CD4-positive, alpha-beta memory T cell (primary cell): ENCODE measurements at regions not wholly inside any gene's neighbourhood (a gene's known extent, or its start where the extent isn't known, plus 50 kb on each side); places are given as distances from the start of the nearest gene placed in this dataset.

Experiments
- CTCF ChIA-PET: fragments of 350-600 bp; sonication (Branson Sonifier 250); formaldehyde crosslinking; loops from one replicate; lab custom pipeline; 2021; ENCODE audit warnings: inconsistent platforms; ENCODE audit not compliant: partially characterized antibody; lab: Charles Lee
- POLR2A ChIA-PET: fragments of 350-600 bp; sonication (Branson Sonifier 250); formaldehyde crosslinking; loops from one replicate; lab custom pipeline; 2021; ENCODE audit not compliant: partially characterized antibody; lab: Charles Lee
- DNase-seq, 5 donors: peaks; one replicate each; pipeline versions ENCODE4 v3.0.0 to v3.0.0-alpha.2; 2020 to 2022; ENCODE audit warnings: mixed read lengths in 1 of 5
- H3K27ac ChIP-seq: one replicate; pipeline ENCODE4 v1.7.0; 2013; ENCODE audit warnings: low read depth, low read length
- H3K27me3 ChIP-seq: 2 replicates; pipeline ENCODE4 v1.7.0; 2013; ENCODE audit warnings: mild to moderate bottlenecking, low read length, moderate library complexity; ENCODE audit not compliant: insufficient read depth
- H3K36me3 ChIP-seq: 2 replicates; pipeline ENCODE4 v1.7.0; 2013; ENCODE audit warnings: mild to moderate bottlenecking, low read length, moderate library complexity; ENCODE audit not compliant: insufficient read depth
- H3K4me1 ChIP-seq: 2 replicates; pipeline ENCODE4 v1.7.0; 2013; ENCODE audit warnings: mild to moderate bottlenecking, low read length, moderate library complexity; ENCODE audit not compliant: insufficient read depth
- H3K4me3 ChIP-seq, 2 donors: one replicate each; pipeline ENCODE4 v1.7.0; 2013; ENCODE audit warnings: low read length in 2 of 2, mild to moderate bottlenecking in 1 of 2
- H3K9me3 ChIP-seq, 2 donors: one replicate each; pipeline ENCODE4 v1.7.0; 2013; ENCODE audit warnings: low read length in 2 of 2, control low read depth in 1 of 2; ENCODE audit not compliant: control insufficient read depth in 1 of 2
- H3K27ac Mint-ChIP-seq, 7 donors: one replicate each; pipeline ENCODE4 v1.8.0; 2020 to 2021; ENCODE audit warnings: mixed read lengths in 7 of 7, mild to moderate bottlenecking in 6 of 7, inconsistent platforms in 3 of 7, moderate library complexity in 3 of 7
- H3K27me3 Mint-ChIP-seq, 2 donors: one replicate each; pipeline ENCODE4 v1.8.0; 2020 to 2021; ENCODE audit warnings: mixed read lengths in 2 of 2
- H3K36me3 Mint-ChIP-seq, 2 donors: one replicate each; pipeline ENCODE4 v1.8.0; 2020 to 2021; ENCODE audit warnings: mixed read lengths in 2 of 2, inconsistent platforms in 1 of 2, mild to moderate bottlenecking in 1 of 2
- H3K4me1 Mint-ChIP-seq, 4 donors: one replicate each; pipeline ENCODE4 v1.8.0; 2020 to 2021; ENCODE audit warnings: mixed read lengths in 4 of 4, mild to moderate bottlenecking in 1 of 4
- H3K4me3 Mint-ChIP-seq, 8 donors: one replicate each; pipeline ENCODE4 v1.8.0; 2020 to 2021; ENCODE audit warnings: mixed read lengths in 8 of 8, mild to moderate bottlenecking in 7 of 8, moderate library complexity in 6 of 8, inconsistent platforms in 3 of 8
- H3K9me3 Mint-ChIP-seq, 8 donors: one replicate each; pipeline ENCODE4 v1.8.0; 2020 to 2021; ENCODE audit warnings: mixed read lengths in 8 of 8, mild to moderate bottlenecking in 5 of 8, inconsistent platforms in 3 of 8, moderate library complexity in 1 of 8
- intact Hi-C: fragments of 100-400 bp; cut with micrococcal nuclease; formaldehyde crosslinking; loops from one replicate; pipeline ENCODE4 v1.15.1; 2023

GRCh38 chr5:73297430-73297829, 124.4 kb downstream of the TMEM174 start:
- Mint-ChIP-seq H3K4me1 (peaks cover 12 to 27% (median 14%) of the 10 kb centered on the region in 4 donors), H3K27ac (peak overlapping the region in 1 of 7 donors; percentile 30), H3K27me3 (peaks cover 68 to 74% of the 10 kb centered on the region in 2 donors), H3K9me3 (peaks cover 0 to 27% (median 4%) of the 10 kb centered on the region in 8 donors), H3K4me3 (peak overlapping the region in 1 of 8 donors; percentile 35), H3K36me3 (no peaks in the 10 kb centered on the region)
- Histone ChIP-seq H3K4me1 (peaks cover 15% of the 10 kb centered on the region), H3K9me3 (no peaks in the 10 kb centered on the region), H3K27ac (no peak overlapping the region), H3K4me3 (no peak overlapping the region), H3K36me3 (no peaks in the 10 kb centered on the region), H3K27me3 (peaks cover 55% of the 10 kb centered on the region)
- ChIA-PET POLR2A (no interaction called here), CTCF (no interaction called here)
- intact Hi-C loops, result no loop called here
- DNase-seq, result no peak

GRCh38 chr5:73296772-73297171, 123.8 kb downstream of the TMEM174 start:
- Histone ChIP-seq H3K27ac (no peak overlapping the region), H3K4me3 (no peak overlapping the region), H3K27me3 (peaks cover 48% of the 10 kb centered on the region), H3K4me1 (peaks cover 15% of the 10 kb centered on the region), H3K36me3 (no peaks in the 10 kb centered on the region), H3K9me3 (no peaks in the 10 kb centered on the region)
- peaks cover 67 to 69% of the 10 kb centered on the region in 2 donors for H3K27me3 Mint-ChIP-seq
- H3K4me1 Mint-ChIP-seq, result peaks cover 12 to 27% (median 13%) of the 10 kb centered on the region in 4 donors
- H3K9me3 Mint-ChIP-seq, result peaks cover 0 to 24% (median 4%) of the 10 kb centered on the region in 8 donors
- POLR2A ChIA-PET, result no interaction called here
- no peak for DNase-seq
- no peak overlapping the region for H3K4me3 Mint-ChIP-seq
- intact Hi-C loops, result no loop called here
- CTCF ChIA-PET, result no interaction called here
- H3K36me3 Mint-ChIP-seq, result no peaks in the 10 kb centered on the region
- H3K27ac Mint-ChIP-seq, result peak overlapping the region in 1 of 7 donors; percentile 30

- ChIA-PET CTCF (interaction anchor here (1.6 kb wide), 1 partner anchor 155 kb away, joined by 6 read pairs; no protein-coding TSS in a partner anchor), POLR2A (no interaction called here)
- H3K27me3 ChIP-seq, result peaks cover 40% of the 10 kb centered on the region
- Mint-ChIP-seq H3K4me1 (peaks cover 12 to 27% (median 13%) of the 10 kb centered on the region in 4 donors), H3K9me3 (peaks cover 0 to 20% (median 4%) of the 10 kb centered on the region in 8 donors), H3K36me3 (no peaks in the 10 kb centered on the region), H3K27me3 (peaks cover 65 to 68% of the 10 kb centered on the region in 2 donors), H3K4me3 (no peak overlapping the region), H3K27ac (no peak overlapping the region)
- H3K4me3 ChIP-seq, result no peak overlapping the region
- H3K36me3 ChIP-seq, result no peaks in the 10 kb centered on the region
- peaks cover 15% of the 10 kb centered on the region for H3K4me1 ChIP-seq
- no peak for DNase-seq
- intact Hi-C loops, result no loop called here
- H3K27ac ChIP-seq, result no peak overlapping the region
- H3K9me3 ChIP-seq, result no peaks in the 10 kb centered on the region
Measured at GRCh38 chr5:73295921-73296320, 122.9 kb downstream of the TMEM174 start.

GRCh38 chr5:73295447-73295846, 122.5 kb downstream of the TMEM174 start:
- Mint-ChIP-seq H3K27me3 (peaks cover 64 to 68% of the 10 kb centered on the region in 2 donors), H3K4me1 (peaks cover 8 to 24% (median 11%) of the 10 kb centered on the region in 4 donors), H3K36me3 (no peaks in the 10 kb centered on the region), H3K9me3 (peaks cover 0 to 16% (median 2%) of the 10 kb centered on the region in 8 donors), H3K4me3 (no peak overlapping the region), H3K27ac (no peak overlapping the region)
- intact Hi-C loops, result no loop called here
- Histone ChIP-seq H3K4me3 (no peak overlapping the region), H3K27me3 (peaks cover 36% of the 10 kb centered on the region), H3K4me1 (peaks cover 13% of the 10 kb centered on the region), H3K36me3 (no peaks in the 10 kb centered on the region), H3K27ac (no peak overlapping the region), H3K9me3 (no peaks in the 10 kb centered on the region)
- CTCF ChIA-PET, result interaction anchor here (1.6 kb wide), 1 partner anchor 156 kb away, joined by 6 read pairs; no protein-coding TSS in a partner anchor
- DNase-seq, result no peak
- POLR2A ChIA-PET, result no interaction called here

GRCh38 chr5:73292816-73293459, 119.9 kb downstream of the TMEM174 start:
- peaks cover 64 to 65% of the 10 kb centered on the region in 2 donors for H3K27me3 Mint-ChIP-seq
- no peak overlapping the region for H3K27ac Mint-ChIP-seq
- Histone ChIP-seq H3K27ac (no peak overlapping the region), H3K9me3 (no peaks in the 10 kb centered on the region), H3K36me3 (no peaks in the 10 kb centered on the region), H3K27me3 (peaks cover 17% of the 10 kb centered on the region), H3K4me3 (no peak overlapping the region), H3K4me1 (no peaks in the 10 kb centered on the region)
- peaks cover 0 to 6% (median 0%) of the 10 kb centered on the region in 8 donors for H3K9me3 Mint-ChIP-seq
- peaks cover 0 to 4% (median 0%) of the 10 kb centered on the region in 4 donors for H3K4me1 Mint-ChIP-seq
- intact Hi-C loops, result no loop called here
- no peak for DNase-seq
- H3K4me3 Mint-ChIP-seq, result no peak overlapping the region
- POLR2A ChIA-PET, result no interaction called here
- CTCF ChIA-PET, result interaction anchor here (1.1 to 3.7 kb wide), 2 partner anchors 10 to 158 kb away, joined by 3 to 13 read pairs; no protein-coding TSS in a partner anchor
- H3K36me3 Mint-ChIP-seq, result no peaks in the 10 kb centered on the region

- peaks cover 57 to 58% of the 10 kb centered on the region in 2 donors for H3K27me3 Mint-ChIP-seq
- H3K4me3 Mint-ChIP-seq, result no peak overlapping the region
- Histone ChIP-seq H3K36me3 (no peaks in the 10 kb centered on the region), H3K9me3 (no peaks in the 10 kb centered on the region), H3K27ac (no peak overlapping the region), H3K27me3 (peaks cover 8% of the 10 kb centered on the region), H3K4me3 (no peak overlapping the region), H3K4me1 (no peaks in the 10 kb centered on the region)
- intact Hi-C loops, result no loop called here
- no peaks in the 10 kb centered on the region for H3K4me1 Mint-ChIP-seq
- ChIA-PET CTCF (interaction anchor here (1.1 to 3.7 kb wide), 2 partner anchors 9 to 159 kb away, joined by 3 to 13 read pairs; no protein-coding TSS in a partner anchor), POLR2A (no interaction called here)
- no peaks in the 10 kb centered on the region for H3K36me3 Mint-ChIP-seq
- no peak for DNase-seq
- no peak overlapping the region for H3K27ac Mint-ChIP-seq
- peaks cover 0 to 9% (median 7%) of the 10 kb centered on the region in 8 donors for H3K9me3 Mint-ChIP-seq
Measured at GRCh38 chr5:73291873-73292272, 118.9 kb downstream of the TMEM174 start.

GRCh38 chr5:73290242-73290641, 117.2 kb downstream of the TMEM174 start:
- peaks cover 0 to 15% (median 9%) of the 10 kb centered on the region in 8 donors for H3K9me3 Mint-ChIP-seq

More at GRCh38 chr5:73290242-73290641, 117.2 kb downstream of the TMEM174 start:
- CTCF ChIA-PET, result interaction anchor here (3.7 kb wide), 1 partner anchor 161 kb away, joined by 13 read pairs; no protein-coding TSS in a partner anchor
- Histone ChIP-seq H3K27me3 (no peaks in the 10 kb centered on the region), H3K36me3 (no peaks in the 10 kb centered on the region), H3K4me1 (no peaks in the 10 kb centered on the region), H3K27ac (no peak overlapping the region), H3K4me3 (no peak overlapping the region), H3K9me3 (no peaks in the 10 kb centered on the region)
- Mint-ChIP-seq H3K4me1 (no peaks in the 10 kb centered on the region), H3K27me3 (peaks cover 44 to 49% of the 10 kb centered on the region in 2 donors), H3K27ac (no peak overlapping the region), H3K4me3 (no peak overlapping the region), H3K36me3 (no peaks in the 10 kb centered on the region)
- no peak for DNase-seq
- intact Hi-C loops, result no loop called here
- POLR2A ChIA-PET, result no interaction called here
